Neural progenitor cell (in vitro differentiated cells): ENCODE measurements at regions not wholly inside any gene's neighbourhood (a gene's known extent, or its start where the extent isn't known, plus 50 kb on each side); places are given as distances from the start of the nearest gene placed in this dataset.

Experiments
- CTCF ChIP-seq: fragments of 200-600 bp; sonication (generic); IDR thresholded peaks from 2 replicates; pipeline ENCODE4 v1.5.1; 2017; ENCODE audit warnings: antibody characterized with exemption, mild to moderate bottlenecking
- EZH2 ChIP-seq: fragments of 200-600 bp; sonication (generic); IDR thresholded peaks from 2 replicates; pipeline ENCODE4 v1.6.1; 2017; ENCODE audit warnings: antibody characterized with exemption, mild to moderate bottlenecking, moderate library complexity
- EZH2phosphoT487 ChIP-seq: fragments of 200-600 bp; sonication (generic); IDR thresholded peaks from 2 replicates; pipeline ENCODE4 v1.6.1; 2017; ENCODE audit warnings: antibody characterized with exemption

GRCh38 chr4:27985522-27985921 is 1124.9 kb downstream of the STIM2 start:
- no peak for TF ChIP-seq CTCF
- TF ChIP-seq EZH2, result no peak
- no peak for TF ChIP-seq EZH2phosphoT487
